Hepatocyte (in vitro differentiated cells): ENCODE measurements at regions not wholly inside any gene's neighbourhood (a gene's known extent, or its start where the extent isn't known, plus 50 kb on each side); places are given as distances from the start of the nearest gene placed in this dataset.

Experiments
- DNase-seq: peaks from one replicate; pipeline ENCODE4 v3.0.0-alpha.2; 2016; ENCODE audit warnings: low spot score
- H2AFZ ChIP-seq: fragments of 200-600 bp; sonication (generic); 2 replicates; pipeline ENCODE4 v1.6.0; 2016; ENCODE audit warnings: antibody characterized with exemption, mild to moderate bottlenecking
- H3K27ac ChIP-seq: fragments of 200-600 bp; sonication (generic); 2 replicates; pipeline ENCODE4 v1.5.1; 2016; ENCODE audit warnings: mild to moderate bottlenecking
- H3K27me3 ChIP-seq: fragments of 200-600 bp; sonication (generic); 2 replicates; pipeline ENCODE4 v1.6.1; 2016
- H3K36me3 ChIP-seq: fragments of 200-600 bp; sonication (generic); replicated peaks from 2 replicates; pipeline ENCODE4 v1.5.1; 2016; ENCODE audit warnings: low read depth; ENCODE audit not compliant: insufficient read depth
- H3K4me1 ChIP-seq: fragments of 200-600 bp; sonication (generic); 2 replicates; pipeline ENCODE4 v1.5.1; 2016; ENCODE audit warnings: mild to moderate bottlenecking, moderate library complexity; ENCODE audit not compliant: insufficient read depth
- H3K4me2 ChIP-seq: fragments of 200-600 bp; sonication (generic); 2 replicates; pipeline ENCODE4 v1.6.0; 2016
- H3K4me3 ChIP-seq: fragments of 200-600 bp; sonication (generic); 2 replicates; pipeline ENCODE4 v1.5.1; 2016; ENCODE audit warnings: mild to moderate bottlenecking
- H3K79me2 ChIP-seq: fragments of 200-600 bp; sonication (generic); 2 replicates; pipeline ENCODE4 v1.6.0; 2017; ENCODE audit warnings: mild to moderate bottlenecking
- H3K9me2 ChIP-seq: fragments of 200-600 bp; sonication (generic); replicated peaks from 2 replicates; pipeline ENCODE4 v1.6.0; 2017; ENCODE audit warnings: mild to moderate bottlenecking; ENCODE audit not compliant: insufficient read depth
- H3K9me3 ChIP-seq: fragments of 200-600 bp; sonication (generic); 2 replicates; pipeline ENCODE4 v1.5.1; 2016; ENCODE audit warnings: low read depth, mild to moderate bottlenecking
- H4K20me1 ChIP-seq: fragments of 200-600 bp; sonication (generic); 2 replicates; pipeline ENCODE4 v1.6.0; 2016; ENCODE audit warnings: mild to moderate bottlenecking; ENCODE audit not compliant: insufficient read depth, poor library complexity, severe bottlenecking
- CTCF ChIP-seq: fragments of 200-600 bp; sonication (generic); IDR thresholded peaks from 2 replicates; pipeline ENCODE4 v1.5.1; 2016; ENCODE audit warnings: antibody characterized with exemption, mild to moderate bottlenecking; ENCODE audit not compliant: poor library complexity
- EZH2 ChIP-seq: fragments of 200-600 bp; sonication (generic); IDR thresholded peaks from 2 replicates; pipeline ENCODE4 v1.6.1; 2016; ENCODE audit warnings: antibody characterized with exemption, mild to moderate bottlenecking, borderline replicate concordance
- EZH2phosphoT487 ChIP-seq: fragments of 200-600 bp; sonication (generic); IDR thresholded peaks from one replicate; pipeline ENCODE4 v1.6.1; 2018; ENCODE audit warnings: antibody characterized with exemption, mild to moderate bottlenecking, low read depth, moderate library complexity; ENCODE audit not compliant: unreplicated experiment, severe bottlenecking
- WGBS: methylation state at CpG from one replicate; pipeline ENCODE4 v1.1.6; 2016; ENCODE audit warnings: low lambda C conversion rate; ENCODE audit errors: missing lambda C conversion rate; 5-methylcytosine and 5-hydroxymethylcytosine counted together

GRCh38 chr3:140834266-140835037 lies 107.2 kb upstream of the SLC25A36 start:
- Histone ChIP-seq H3K4me2 (no peak overlapping the region), H3K27ac (no peak overlapping the region), H3K79me2 (no peaks in the 10 kb centered on the region), H3K9me2 (no peaks in the 10 kb centered on the region), H3K36me3 (no peaks in the 10 kb centered on the region), H2AFZ (no peak overlapping the region), H3K4me1 (no peaks in the 10 kb centered on the region), H3K27me3 (no peaks in the 10 kb centered on the region), H4K20me1 (no peaks in the 10 kb centered on the region), H3K4me3 (no peak overlapping the region), H3K9me3 (no peaks in the 10 kb centered on the region)
- WGBS = 61% methylated on average over 5 of the region's 5 CpGs
- TF ChIP-seq EZH2 (no peak), CTCF (no peak), EZH2phosphoT487 (no peak)
- no peak for DNase-seq

GRCh38 chr3:140842984-140843649 lies 98.5 kb upstream of the SLC25A36 start:
- WGBS = 88% methylated on average over 4 of the region's 4 CpGs
- Histone ChIP-seq H3K79me2 (no peaks in the 10 kb centered on the region), H2AFZ (no peak overlapping the region), H4K20me1 (no peaks in the 10 kb centered on the region), H3K9me2 (no peaks in the 10 kb centered on the region), H3K9me3 (no peaks in the 10 kb centered on the region), H3K4me2 (no peak overlapping the region), H3K4me3 (no peak overlapping the region), H3K27ac (no peak overlapping the region), H3K36me3 (no peaks in the 10 kb centered on the region), H3K27me3 (peaks cover 17% of the 10 kb centered on the region), H3K4me1 (no peaks in the 10 kb centered on the region)
- no peak for DNase-seq
- TF ChIP-seq CTCF (no peak), EZH2phosphoT487 (no peak), EZH2 (no peak)

- Histone ChIP-seq H3K9me2 (no peaks in the 10 kb centered on the region), H3K27ac (no peak overlapping the region), H3K79me2 (no peaks in the 10 kb centered on the region), H3K4me2 (no peak overlapping the region), H2AFZ (no peak overlapping the region), H3K4me1 (no peaks in the 10 kb centered on the region), H3K27me3 (peaks cover 17% of the 10 kb centered on the region), H3K4me3 (no peak overlapping the region), H3K9me3 (no peaks in the 10 kb centered on the region), H4K20me1 (no peaks in the 10 kb centered on the region), H3K36me3 (no peaks in the 10 kb centered on the region)
- TF ChIP-seq EZH2phosphoT487 = no peak
- no peak for TF ChIP-seq CTCF
- no peak for TF ChIP-seq EZH2
- no peak for DNase-seq
- 65% methylated on average over 3 of the region's 3 CpGs for WGBS
Measured at GRCh38 chr3:140843656-140844055, 98.0 kb upstream of the SLC25A36 start.
